CD14-positive monocyte (primary cell): ENCODE measurements at regions not wholly inside any gene's neighbourhood (a gene's known extent, or its start where the extent isn't known, plus 50 kb on each side); places are given as distances from the start of the nearest gene placed in this dataset. TPM values are rescaled to one million over a fixed set of nuclear protein-coding genes. Genes with fewer than 3 reads are reported as not detected.

ENCODE experiments used
- DNase-seq, 3 donors: peaks; one replicate each; pipeline ENCODE4 v3.0.0-alpha.2; 2011 to 2022
- H2AFZ ChIP-seq: 2 replicates; pipeline ENCODE4 v1.6.0; 2012; ENCODE audit warnings: mild to moderate bottlenecking, low read depth, low read length, inconsistent platforms; ENCODE audit not compliant: insufficient read depth, poor library complexity, severe bottlenecking
- H3K27ac ChIP-seq, 2 donors: 1 replicate in 1 of 2; 2 replicates in 1 of 2; pipeline ENCODE4 v1.5.1; 2012 to 2013; ENCODE audit warnings: low read length in 2 of 2, control low read depth in 1 of 2, inconsistent platforms in 1 of 2, low read depth in 1 of 2, mild to moderate bottlenecking in 1 of 2
- H3K27me3 ChIP-seq, 2 donors: one replicate each; pipeline versions ENCODE4 v1.6.0 to v1.6.1; 2011 to 2013; ENCODE audit warnings: low read length in 2 of 2; ENCODE audit not compliant: control insufficient read depth in 2 of 2, insufficient read depth in 2 of 2
- H3K36me3 ChIP-seq, 2 donors: replicated peaks in 1 of 2; 1 replicate in 1 of 2; 2 replicates in 1 of 2; pipeline versions ENCODE4 v1.5.1 to v1.6.1; 2012 to 2013; ENCODE audit warnings: low read length in 2 of 2, control low read depth in 1 of 2, inconsistent platforms in 1 of 2, mild to moderate bottlenecking in 1 of 2; ENCODE audit not compliant: insufficient read depth in 2 of 2, control insufficient read depth in 1 of 2
- H3K4me1 ChIP-seq, 2 donors: 1 replicate in 1 of 2; 2 replicates in 1 of 2; pipeline versions ENCODE4 v1.5.1 to v1.6.1; 2012 to 2013; ENCODE audit warnings: low read length in 2 of 2, control low read depth in 1 of 2, inconsistent platforms in 1 of 2, mild to moderate bottlenecking in 1 of 2, moderate library complexity in 1 of 2; ENCODE audit not compliant: insufficient read depth in 2 of 2, control insufficient read depth in 1 of 2
- H3K4me2 ChIP-seq: replicated peaks from 2 replicates; pipeline ENCODE3; 2012; ENCODE audit warnings: low read length, moderate library complexity, mild to moderate bottlenecking; ENCODE audit not compliant: poor library complexity, severe bottlenecking; ENCODE audit errors: extremely low read depth
- H3K4me3 ChIP-seq, 3 experiments: fragments of 200-600 bp in 1 of 3; sonication (generic) in 1 of 3; replicated peaks in 1 of 3; 1 replicate in 2 of 3; 2 replicates in 1 of 3; pipeline ENCODE4 v1.5.1; 2011 to 2013; ENCODE audit warnings: low read length in 3 of 3, mild to moderate bottlenecking in 3 of 3, control low read depth in 2 of 3, low read depth in 2 of 3, inconsistent platforms in 1 of 3, moderate library complexity in 1 of 3
- H3K79me2 ChIP-seq: 2 replicates; pipeline ENCODE4 v1.6.0; 2012; ENCODE audit warnings: mild to moderate bottlenecking, control low read depth, inconsistent platforms, low read length, moderate library complexity; ENCODE audit not compliant: insufficient read depth
- H3K9ac ChIP-seq: 2 replicates; pipeline ENCODE4 v1.6.0; 2017; ENCODE audit warnings: low read length, mild to moderate bottlenecking; ENCODE audit not compliant: insufficient read depth, poor library complexity, severe bottlenecking
- H3K9me3 ChIP-seq, 2 donors: replicated peaks in 1 of 2; 1 replicate in 1 of 2; 2 replicates in 1 of 2; pipeline versions ENCODE4 v1.5.1 to v1.6.1; 2012 to 2013; ENCODE audit warnings: low read length in 2 of 2, control low read depth in 1 of 2; ENCODE audit not compliant: control insufficient read depth in 1 of 2, insufficient read depth in 1 of 2
- H4K20me1 ChIP-seq: 2 replicates; pipeline ENCODE4 v1.6.0; 2012; ENCODE audit warnings: mild to moderate bottlenecking, low read length, control low read depth, moderate library complexity; ENCODE audit not compliant: insufficient read depth
- H3K27ac Mint-ChIP-seq, 7 donors: one replicate each; pipeline ENCODE4 v1.8.0; 2020; ENCODE audit warnings: mild to moderate bottlenecking in 7 of 7, mixed read lengths in 7 of 7, moderate library complexity in 6 of 7, inconsistent platforms in 2 of 7
- H3K27me3 Mint-ChIP-seq, 3 donors: one replicate each; pipeline ENCODE4 v1.8.0; 2021 to 2022; ENCODE audit warnings: low read depth in 3 of 3, mild to moderate bottlenecking in 3 of 3, mixed read lengths in 3 of 3, moderate library complexity in 3 of 3, inconsistent platforms in 1 of 3
- H3K36me3 Mint-ChIP-seq, 2 donors: one replicate each; pipeline ENCODE4 v1.8.0; 2020; ENCODE audit warnings: mixed read lengths in 2 of 2, inconsistent platforms in 1 of 2, mild to moderate bottlenecking in 1 of 2
- H3K4me1 Mint-ChIP-seq: one replicate; pipeline ENCODE4 v1.8.0; 2020; ENCODE audit warnings: mild to moderate bottlenecking, mixed read lengths
- H3K4me3 Mint-ChIP-seq, 2 donors: one replicate each; pipeline ENCODE4 v1.8.0; 2020; ENCODE audit warnings: mild to moderate bottlenecking in 2 of 2, mixed read lengths in 2 of 2, moderate library complexity in 1 of 2
- H3K9me3 Mint-ChIP-seq, 7 donors: one replicate each; pipeline ENCODE4 v1.8.0; 2020 to 2022; ENCODE audit warnings: mixed read lengths in 7 of 7, mild to moderate bottlenecking in 6 of 7, moderate library complexity in 6 of 7, inconsistent platforms in 2 of 7
- intact Hi-C, 2 donors: fragments of 100-400 bp; cut with micrococcal nuclease; formaldehyde crosslinking; loops; one replicate each; pipeline versions ENCODE4 v1.15.0 to v1.15.1; 2023
- small RNA-seq: library from RNA; depleted of rRNA; stranded (forward); fragments of <200 nt; gene quantifications from one replicate; pipeline ENCODE3, GENCODE V24; 2012; ENCODE audit warnings: low read depth; ENCODE audit not compliant: insufficient read length
- TF ChIP-seq, protein P1 (sequence below): fragments of 200-600 bp; IDR thresholded peaks from one replicate; pipeline ENCODE4 v1.8.0; 2022; ENCODE audit warnings: antibody characterized with exemption, mild to moderate bottlenecking

DNA sequence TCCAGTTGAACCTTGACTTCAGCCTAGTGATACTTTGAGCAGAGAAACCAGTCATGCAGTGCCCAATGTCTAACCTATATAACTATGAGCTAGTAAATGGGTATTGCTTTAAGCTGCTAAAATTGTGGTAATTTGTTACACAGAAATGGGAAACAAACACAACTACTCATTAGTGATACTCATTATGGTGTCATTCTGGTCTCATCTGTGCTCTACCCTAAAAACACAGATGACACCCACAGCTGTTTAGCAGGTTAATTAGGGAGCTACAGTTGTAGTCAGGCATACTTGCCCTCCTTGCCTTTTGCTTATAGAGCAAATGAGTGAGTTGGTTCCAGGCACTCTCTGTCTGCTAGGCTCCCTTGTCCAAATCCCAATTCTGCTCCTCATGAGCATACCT lies 50.0 kb upstream of the ATF7IP start:
- Histone ChIP-seq H3K9ac (no peak overlapping the region), H3K79me2 (no peaks in the 10 kb centered on the region), H4K20me1 (no peaks in the 10 kb centered on the region), H3K27ac (peak overlapping the region in 1 of 2 donors; percentile 65), H3K4me1 (peaks cover 14 to 18% of the 10 kb centered on the region in 2 donors), H3K36me3 (no peaks in the 10 kb centered on the region), H3K27me3 (no peaks in the 10 kb centered on the region), H3K4me2 (no peak overlapping the region), H2AFZ (peak overlapping the region; percentile 18), H3K4me3 (no peak overlapping the region), H3K9me3 (peaks cover 5 to 9% of the 10 kb centered on the region in 2 donors)
- H3K27me3 Mint-ChIP-seq = peaks cover 0 to 3% (median 0%) of the 10 kb centered on the region in 3 donors
- H3K9me3 Mint-ChIP-seq = peaks cover 8 to 20% (median 11%) of the 10 kb centered on the region in 7 donors
- H3K27ac Mint-ChIP-seq = peak overlapping the region in 2 of 7 donors; percentile 12 to 52
- peaks cover 2 to 7% of the 10 kb centered on the region in 2 donors for H3K36me3 Mint-ChIP-seq
- no peak for DNase-seq
- H3K4me3 Mint-ChIP-seq = no peak overlapping the region
- intact Hi-C loops = no loop called here
- TF ChIP-seq, protein P1, sequence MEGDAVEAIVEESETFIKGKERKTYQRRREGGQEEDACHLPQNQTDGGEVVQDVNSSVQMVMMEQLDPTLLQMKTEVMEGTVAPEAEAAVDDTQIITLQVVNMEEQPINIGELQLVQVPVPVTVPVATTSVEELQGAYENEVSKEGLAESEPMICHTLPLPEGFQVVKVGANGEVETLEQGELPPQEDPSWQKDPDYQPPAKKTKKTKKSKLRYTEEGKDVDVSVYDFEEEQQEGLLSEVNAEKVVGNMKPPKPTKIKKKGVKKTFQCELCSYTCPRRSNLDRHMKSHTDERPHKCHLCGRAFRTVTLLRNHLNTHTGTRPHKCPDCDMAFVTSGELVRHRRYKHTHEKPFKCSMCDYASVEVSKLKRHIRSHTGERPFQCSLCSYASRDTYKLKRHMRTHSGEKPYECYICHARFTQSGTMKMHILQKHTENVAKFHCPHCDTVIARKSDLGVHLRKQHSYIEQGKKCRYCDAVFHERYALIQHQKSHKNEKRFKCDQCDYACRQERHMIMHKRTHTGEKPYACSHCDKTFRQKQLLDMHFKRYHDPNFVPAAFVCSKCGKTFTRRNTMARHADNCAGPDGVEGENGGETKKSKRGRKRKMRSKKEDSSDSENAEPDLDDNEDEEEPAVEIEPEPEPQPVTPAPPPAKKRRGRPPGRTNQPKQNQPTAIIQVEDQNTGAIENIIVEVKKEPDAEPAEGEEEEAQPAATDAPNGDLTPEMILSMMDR = no peak
- peaks cover 16% of the 10 kb centered on the region for H3K4me1 Mint-ChIP-seq

Small RNAs in the stretch of these regions (small RNA-seq; reads per million reads assigned to genes)
- not detected for gene AC092470.1
- gene AC135001.1 = not detected
- not detected for gene MRPS18CP4
- gene RNU6-491P = not detected
